ENCODE measurements at regions not wholly inside any gene's neighbourhood (a gene's known extent, or its start where the extent isn't known, plus 50 kb on each side); places are given as distances from the start of the nearest gene placed in this dataset.
A peak's percentile ranks its signal among the peaks of the same experiment; 100 is the strongest.

GRCh38 chr14:54166049-54166950 lies 209.7 kb upstream of the BMP4 start:
- DNase-seq (ENCODE audit: low read depth, low spot score) = no peak
- TF ChIP-seq EZH2 (IDR thresholded peaks at IDR 0.05; ENCODE audit: low read length) (no peak), CTCF (optimal IDR thresholded peaks at IDR 0.05 in 1 of 3, IDR thresholded peaks at IDR 0.05 in 1 of 3, conservative IDR thresholded peaks at IDR 0.05 in 1 of 3; ENCODE audit: extremely low read depth in 1 of 3, insufficient read depth in 2 of 3, low read length in 3 of 3) (no peak)

GRCh38 chr14:54168489-54168888 lies 211.9 kb upstream of the BMP4 start:
- FAIRE-seq (peak; percentile 43), DNase-seq (ENCODE audit: low read depth, low spot score) (no peak)
- Histone ChIP-seq H3K36me3 (ENCODE audit: control insufficient read depth in 2 of 2, extremely low read depth in 1 of 2, insufficient read depth in 2 of 2, low read length in 2 of 2) (no peaks in the 10 kb centered on the region), H3K4me2 (ENCODE audit: control insufficient read depth, extremely low read depth, insufficient read depth, low read depth, low read length) (peak overlapping the region; percentile 67), H3K9me1 (ENCODE audit: control insufficient read depth, extremely low read depth, insufficient read depth, low read length) (no peaks in the 10 kb centered on the region), H3K27me3 (ENCODE audit: control insufficient read depth, extremely low read depth, insufficient read depth, low read length) (no peaks in the 10 kb centered on the region), H3K27ac (ENCODE audit: control insufficient read depth, insufficient read depth, low read length) (peak overlapping the region; percentile 65), H2AFZ (ENCODE audit: control insufficient read depth, low read length) (peak overlapping the region; percentile 2), H3K4me3 (ENCODE audit: control insufficient read depth in 2 of 3, extremely low read depth in 1 of 3, insufficient read depth in 2 of 3, low read depth in 1 of 3, low read length in 3 of 3) (no peak overlapping the region), H3K79me2 (ENCODE audit: control insufficient read depth, insufficient read depth, low read length) (no peaks in the 10 kb centered on the region), H3K4me1 (ENCODE audit: control insufficient read depth, extremely low read depth, insufficient read depth, low read length) (peaks cover 30% of the 10 kb centered on the region), H4K20me1 (ENCODE audit: control insufficient read depth, extremely low read depth, insufficient read depth, low read length) (no peaks in the 10 kb centered on the region), H3K9me3 (ENCODE audit: control insufficient read depth, low read depth, low read length) (no peaks in the 10 kb centered on the region), H3K9ac (ENCODE audit: control insufficient read depth, extremely low read depth, insufficient read depth, low read length) (no peak overlapping the region)
- dilution Hi-C loops (cut with MboI; ENCODE audit: extremely low pct_ligation_motif_present, low sequenced_read_pairs) = no loop called here
- peak in 1 of 3 experiments; percentile 29 for TF ChIP-seq CTCF (optimal IDR thresholded peaks at IDR 0.05 in 1 of 3, IDR thresholded peaks at IDR 0.05 in 1 of 3, conservative IDR thresholded peaks at IDR 0.05 in 1 of 3; ENCODE audit: extremely low read depth in 1 of 3, insufficient read depth in 2 of 3, low read length in 3 of 3)
- no peak for TF ChIP-seq EZH2 (IDR thresholded peaks at IDR 0.05; ENCODE audit: low read length)

More at GRCh38 chr14:54166049-54166950, 209.7 kb upstream of the BMP4 start:
- Histone ChIP-seq H3K4me1 (ENCODE audit: control insufficient read depth, extremely low read depth, insufficient read depth, low read length) (peaks cover 29% of the 10 kb centered on the region), H3K79me2 (ENCODE audit: control insufficient read depth, insufficient read depth, low read length) (no peaks in the 10 kb centered on the region), H3K27ac (ENCODE audit: control insufficient read depth, insufficient read depth, low read length) (no peak overlapping the region), H3K27me3 (ENCODE audit: control insufficient read depth, extremely low read depth, insufficient read depth, low read length) (no peaks in the 10 kb centered on the region), H3K36me3 (ENCODE audit: control insufficient read depth in 2 of 2, extremely low read depth in 1 of 2, insufficient read depth in 2 of 2, low read length in 2 of 2) (no peaks in the 10 kb centered on the region), H3K9me1 (ENCODE audit: control insufficient read depth, extremely low read depth, insufficient read depth, low read length) (no peaks in the 10 kb centered on the region), H3K4me3 (ENCODE audit: control insufficient read depth in 2 of 3, extremely low read depth in 1 of 3, insufficient read depth in 2 of 3, low read depth in 1 of 3, low read length in 3 of 3) (no peak overlapping the region), H3K9me3 (ENCODE audit: control insufficient read depth, low read depth, low read length) (no peaks in the 10 kb centered on the region), H2AFZ (ENCODE audit: control insufficient read depth, low read length) (no peak overlapping the region), H3K4me2 (ENCODE audit: control insufficient read depth, extremely low read depth, insufficient read depth, low read depth, low read length) (no peak overlapping the region), H3K9ac (ENCODE audit: control insufficient read depth, extremely low read depth, insufficient read depth, low read length) (no peak overlapping the region), H4K20me1 (ENCODE audit: control insufficient read depth, extremely low read depth, insufficient read depth, low read length) (no peaks in the 10 kb centered on the region)
- dilution Hi-C loops (cut with MboI; ENCODE audit: extremely low pct_ligation_motif_present, low sequenced_read_pairs) = no loop called here
- no peak for FAIRE-seq
